ENCODE measurements at regions not wholly inside any gene's neighbourhood (a gene's known extent, or its start where the extent isn't known, plus 50 kb on each side); places are given as distances from the start of the nearest gene placed in this dataset.

- TF ChIP-seq TAF1 (IDR thresholded peaks at IDR 0.05; ENCODE audit: borderline replicate concordance, insufficient read depth, low read length) (no peak), SIN3A (IDR thresholded peaks at IDR 0.05; ENCODE audit: borderline replicate concordance, insufficient read depth, low read length) (no peak), REST (IDR thresholded peaks at IDR 0.05; ENCODE audit: insufficient read depth in 1 of 2, low read depth in 2 of 2, low read length in 2 of 2) (no peak), POLR2AphosphoS5 (IDR thresholded peaks at IDR 0.05; ENCODE audit: low read depth, low read length) (no peak), FOXP2 (optimal IDR thresholded peaks at IDR 0.05; ENCODE audit: borderline replicate concordance, extremely low read depth, extremely low read length, insufficient read depth) (no peak)
Observed at GRCh38 chr1:59116920-59117542, 179.9 kb upstream of the FGGY start.

- TF ChIP-seq POLR2AphosphoS5 (IDR thresholded peaks at IDR 0.05; ENCODE audit: low read depth, low read length) = no peak
- TF ChIP-seq TAF1 (IDR thresholded peaks at IDR 0.05; ENCODE audit: borderline replicate concordance, insufficient read depth, low read length) = no peak
- no peak for TF ChIP-seq SIN3A (IDR thresholded peaks at IDR 0.05; ENCODE audit: borderline replicate concordance, insufficient read depth, low read length)
- no peak for TF ChIP-seq FOXP2 (optimal IDR thresholded peaks at IDR 0.05; ENCODE audit: borderline replicate concordance, extremely low read depth, extremely low read length, insufficient read depth)
- TF ChIP-seq REST (IDR thresholded peaks at IDR 0.05; ENCODE audit: insufficient read depth in 1 of 2, low read depth in 2 of 2, low read length in 2 of 2) = no peak
Observed at GRCh38 chr1:59122527-59122926, 174.4 kb upstream of the FGGY start.

GRCh38 chr1:59123081-59123681 lies 173.7 kb upstream of the FGGY start:
- TF ChIP-seq SIN3A (IDR thresholded peaks at IDR 0.05; ENCODE audit: borderline replicate concordance, insufficient read depth, low read length) (no peak), REST (IDR thresholded peaks at IDR 0.05; ENCODE audit: insufficient read depth in 1 of 2, low read depth in 2 of 2, low read length in 2 of 2) (no peak), POLR2AphosphoS5 (IDR thresholded peaks at IDR 0.05; ENCODE audit: low read depth, low read length) (no peak), TAF1 (IDR thresholded peaks at IDR 0.05; ENCODE audit: borderline replicate concordance, insufficient read depth, low read length) (no peak), FOXP2 (optimal IDR thresholded peaks at IDR 0.05; ENCODE audit: borderline replicate concordance, extremely low read depth, extremely low read length, insufficient read depth) (no peak)

GRCh38 chr1:59124166-59124565 lies 172.7 kb upstream of the FGGY start:
- no peak for TF ChIP-seq REST (IDR thresholded peaks at IDR 0.05; ENCODE audit: insufficient read depth in 1 of 2, low read depth in 2 of 2, low read length in 2 of 2)
- no peak for TF ChIP-seq TAF1 (IDR thresholded peaks at IDR 0.05; ENCODE audit: borderline replicate concordance, insufficient read depth, low read length)
- TF ChIP-seq SIN3A (IDR thresholded peaks at IDR 0.05; ENCODE audit: borderline replicate concordance, insufficient read depth, low read length) = no peak
- TF ChIP-seq FOXP2 (optimal IDR thresholded peaks at IDR 0.05; ENCODE audit: borderline replicate concordance, extremely low read depth, extremely low read length, insufficient read depth) = no peak
- TF ChIP-seq POLR2AphosphoS5 (IDR thresholded peaks at IDR 0.05; ENCODE audit: low read depth, low read length) = no peak

Data from PFSK-1 (cell line).